GM18498 (cell line): ENCODE measurements at regions not wholly inside any gene's neighbourhood (a gene's known extent, or its start where the extent isn't known, plus 50 kb on each side); places are given as distances from the start of the nearest gene placed in this dataset.

Experiments
- ATAC-seq: cut with Tn5 transposase; IDR thresholded peaks from one replicate; pipeline ENCODE4 v1.9.1; 2021; ENCODE audit warnings: mild to moderate bottlenecking, moderate library complexity; ENCODE audit not compliant: unreplicated experiment

DNA sequence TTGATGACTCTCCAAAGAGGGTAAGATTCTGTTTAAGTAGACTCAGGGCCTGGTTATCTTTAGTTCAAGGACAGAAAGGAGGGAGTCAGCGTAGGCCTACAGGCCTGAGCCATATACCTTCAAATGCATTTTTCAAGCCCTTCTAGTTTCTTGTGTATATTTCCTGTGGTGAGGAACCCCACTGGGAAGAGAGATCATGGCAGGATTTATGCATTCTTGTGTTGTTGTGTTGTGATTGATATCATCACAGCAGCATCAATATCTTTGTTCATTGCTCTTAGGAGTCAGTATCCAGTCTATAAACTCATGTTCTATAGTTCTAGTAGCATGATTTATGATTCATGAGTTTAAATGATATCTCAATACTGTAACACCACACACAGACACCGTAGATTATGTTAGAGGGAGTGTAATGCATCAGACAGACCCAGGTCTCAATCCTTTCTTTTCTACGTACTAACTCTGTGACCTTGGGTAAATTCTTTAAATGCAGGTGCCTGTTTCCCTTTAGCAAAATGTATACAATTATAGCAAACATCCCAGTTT lies 427.5 kb downstream of the PDCD6IP start:
- ATAC-seq: no peak

- no peak for ATAC-seq
Observed at GRCh38 chr3:34229876-34230275, 431.4 kb downstream of the PDCD6IP start.

- no peak for ATAC-seq
Observed at GRCh38 chr3:34235096-34235495, 436.7 kb downstream of the PDCD6IP start.

DNA sequence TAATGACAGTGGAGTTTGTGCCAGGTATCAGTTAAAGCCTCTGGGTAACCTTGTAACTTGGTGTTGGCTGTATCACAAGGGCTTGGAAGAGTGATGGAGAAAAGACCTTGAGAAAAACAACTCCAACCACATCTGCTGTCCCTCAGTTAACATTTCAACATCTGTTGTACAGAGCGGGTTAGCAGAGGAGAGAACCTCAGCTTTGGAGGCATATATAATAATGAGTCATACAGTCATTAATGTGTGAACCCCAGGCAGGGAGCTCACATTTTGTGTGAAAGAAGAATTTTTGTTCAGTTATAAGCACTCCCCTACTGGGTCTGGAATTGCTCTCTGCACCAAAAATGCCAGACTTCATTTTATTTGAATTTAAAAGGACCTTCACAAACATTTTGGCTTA lies 439.5 kb downstream of the PDCD6IP start:
- ATAC-seq: no peak

DNA sequence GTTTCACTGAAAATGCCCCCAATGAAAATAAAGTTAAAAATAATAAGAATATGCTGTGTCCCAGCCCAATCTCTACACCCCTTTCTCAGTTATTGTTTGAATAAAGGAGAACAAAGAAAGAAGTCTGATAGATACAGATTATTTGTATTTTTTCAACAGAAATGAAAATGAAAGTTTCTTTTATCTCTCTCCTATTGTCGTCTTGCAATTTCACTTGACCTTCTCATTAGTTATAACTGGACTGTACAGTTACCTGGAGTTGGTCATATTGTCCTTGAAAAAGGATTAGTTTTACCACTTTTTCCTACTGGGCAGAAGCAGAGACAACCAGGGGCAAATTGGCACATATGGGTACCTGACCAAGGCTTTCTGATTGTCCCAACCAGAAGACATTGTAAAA lies 440.0 kb downstream of the PDCD6IP start:
- ATAC-seq: peak; percentile 59

DNA sequence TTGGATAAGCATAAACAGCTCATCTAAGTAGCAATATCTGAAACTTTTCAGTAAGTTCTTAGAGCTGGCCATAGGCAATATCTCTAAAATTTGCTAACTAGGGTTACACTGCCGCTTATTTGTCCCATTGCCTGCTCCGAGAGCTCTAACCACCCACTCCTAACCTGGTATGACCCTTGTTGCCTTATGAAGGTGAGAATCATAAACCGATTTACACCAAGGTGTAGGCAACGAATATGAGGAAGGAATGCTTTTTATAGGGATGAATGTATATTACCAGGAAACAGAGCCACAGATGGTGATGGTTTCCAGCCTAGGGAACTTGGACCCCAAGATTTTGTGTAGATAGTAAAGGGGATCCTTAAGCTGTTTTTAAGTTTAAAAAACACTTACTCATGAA lies 440.9 kb downstream of the PDCD6IP start:
- ATAC-seq: no peak

DNA sequence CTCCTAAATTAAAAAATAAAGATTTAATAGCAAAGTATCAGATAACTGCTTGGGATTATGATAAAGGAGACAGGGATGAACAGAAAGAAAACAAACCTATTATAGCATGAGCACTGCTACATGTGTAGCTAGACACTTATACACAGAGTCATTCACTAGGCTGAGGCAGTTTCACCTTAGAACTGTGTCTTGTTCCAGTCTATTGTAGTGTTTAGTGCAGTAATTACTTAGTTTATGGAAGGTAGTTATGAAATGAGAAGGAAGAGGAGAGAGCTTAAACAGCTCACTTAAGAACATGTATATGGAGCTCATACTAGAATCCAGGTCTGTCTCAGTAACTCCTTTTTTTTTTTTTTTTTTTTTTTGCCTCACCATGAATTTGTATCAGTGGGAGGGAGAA lies 441.4 kb downstream of the PDCD6IP start:
- ATAC-seq: no peak

DNA sequence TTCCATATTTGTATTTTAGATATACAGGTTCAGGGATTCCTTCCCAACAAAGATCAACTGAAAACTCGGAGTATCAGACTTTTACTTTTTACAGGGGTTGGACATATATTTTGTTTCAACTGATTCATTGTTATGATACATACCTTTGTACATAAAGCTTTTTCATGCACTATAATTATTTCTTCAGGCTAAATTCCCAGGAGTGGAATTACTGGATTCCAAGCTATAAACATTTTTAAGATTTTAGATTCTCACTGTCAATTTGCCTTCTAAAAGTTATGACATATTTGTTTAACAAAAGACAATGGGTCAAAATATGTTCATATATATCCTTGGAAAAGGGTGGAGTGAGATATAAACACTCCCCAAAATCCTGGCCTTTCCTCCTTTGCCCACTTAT lies 449.0 kb downstream of the PDCD6IP start:
- no peak for ATAC-seq

DNA sequence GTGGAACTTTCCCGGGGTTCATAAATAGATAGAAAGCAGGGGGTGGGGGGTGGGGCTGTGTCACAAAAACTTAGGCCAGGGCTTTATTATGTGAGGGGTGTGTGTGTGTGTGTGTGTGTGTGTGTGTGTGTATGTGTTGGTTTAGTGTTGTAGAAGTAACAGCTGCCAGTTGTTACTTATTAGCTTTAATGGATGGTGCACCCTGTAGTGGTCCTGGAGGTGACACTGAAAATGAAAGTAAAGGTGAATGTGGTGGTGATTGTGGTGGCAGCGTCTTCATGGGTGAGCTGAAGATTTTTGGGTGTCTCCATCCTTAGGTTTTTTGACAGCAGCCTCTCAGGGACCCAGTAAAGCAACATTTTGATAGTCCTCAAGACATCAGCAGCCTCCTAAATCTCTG lies 449.9 kb downstream of the PDCD6IP start:
- ATAC-seq: peak; percentile 98

GRCh38 chr3:34254285-34254684 lies 455.9 kb downstream of the PDCD6IP start:
- no peak for ATAC-seq

DNA sequence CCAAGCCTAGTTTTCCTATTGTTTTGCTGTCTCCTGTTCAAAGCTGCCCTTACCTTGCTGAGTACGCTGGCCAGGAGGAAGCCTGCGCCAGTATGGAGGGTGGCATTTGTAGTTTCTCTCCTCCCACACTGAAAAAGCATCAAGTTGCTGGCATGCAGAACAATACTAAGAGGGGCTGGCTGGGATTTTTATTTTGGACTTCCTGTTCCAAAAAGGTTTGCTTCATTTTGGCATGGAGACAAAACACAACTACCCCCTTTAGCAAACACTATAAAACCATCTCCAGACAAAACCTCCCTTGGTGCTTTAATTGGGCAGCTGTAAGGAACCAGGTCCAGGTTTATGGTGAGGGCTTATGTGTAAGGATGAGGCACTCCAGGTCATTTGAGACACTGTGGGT lies 457.6 kb downstream of the PDCD6IP start:
- ATAC-seq: no peak

DNA sequence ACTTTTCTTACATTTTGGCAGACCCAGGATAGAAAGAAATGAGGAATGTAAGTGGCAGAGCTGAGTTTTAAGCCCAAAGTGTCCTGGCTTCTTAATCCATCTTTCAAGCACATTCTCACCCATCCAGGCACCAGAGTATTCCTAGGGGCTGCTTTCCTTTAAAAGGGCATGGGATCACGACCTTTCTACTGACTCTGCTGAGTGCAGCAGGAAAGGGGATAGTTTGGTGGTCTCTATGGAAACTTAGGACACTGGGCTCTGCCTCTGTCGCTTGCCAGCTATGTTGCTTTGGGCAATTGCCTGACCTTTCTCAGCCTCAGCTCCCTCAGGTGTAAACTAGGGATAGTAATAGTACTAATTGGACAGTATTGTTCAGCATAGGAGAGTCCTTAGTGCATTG lies 458.4 kb downstream of the PDCD6IP start:
- no peak for ATAC-seq

- ATAC-seq: no peak
Observed at GRCh38 chr3:34258271-34258998, 460.0 kb downstream of the PDCD6IP start.

DNA sequence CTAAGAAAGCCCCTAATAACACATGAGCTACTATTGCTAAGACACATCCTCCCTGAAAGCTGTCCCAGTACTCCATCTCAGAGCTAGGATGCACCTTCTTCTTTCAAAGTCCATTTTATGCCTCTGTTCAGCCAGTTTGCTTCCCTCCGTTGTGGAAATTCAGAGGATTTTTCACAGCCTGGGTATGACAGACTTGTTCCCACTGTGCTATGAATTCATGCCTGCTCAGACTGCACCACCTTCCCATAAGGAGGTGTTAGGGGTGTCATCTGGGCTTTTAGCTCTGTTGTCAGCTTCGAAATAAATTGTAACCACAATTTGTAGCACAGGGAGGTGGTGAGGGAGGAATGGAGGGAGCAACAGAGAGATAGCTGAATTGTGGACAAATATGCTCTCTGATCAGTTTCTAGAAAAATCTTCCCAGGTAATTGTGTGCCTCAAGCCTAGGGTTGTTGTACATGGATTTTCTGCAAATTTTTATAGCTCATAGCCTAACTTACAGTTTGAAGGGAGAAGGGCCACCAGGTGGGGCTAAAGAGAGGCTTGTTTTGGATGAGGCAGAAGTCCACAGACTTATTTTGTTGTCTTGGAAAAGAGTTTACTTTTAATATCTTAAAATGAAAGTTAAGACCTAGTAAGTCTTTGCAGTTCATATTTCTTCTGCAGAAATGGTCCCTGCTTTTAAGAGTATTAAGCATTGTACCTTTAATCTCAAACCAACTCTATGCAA lies 462.0 kb downstream of the PDCD6IP start:
- peak; percentile 37 for ATAC-seq

- no peak for ATAC-seq
Observed at GRCh38 chr3:34261001-34261385, 462.6 kb downstream of the PDCD6IP start.

DNA sequence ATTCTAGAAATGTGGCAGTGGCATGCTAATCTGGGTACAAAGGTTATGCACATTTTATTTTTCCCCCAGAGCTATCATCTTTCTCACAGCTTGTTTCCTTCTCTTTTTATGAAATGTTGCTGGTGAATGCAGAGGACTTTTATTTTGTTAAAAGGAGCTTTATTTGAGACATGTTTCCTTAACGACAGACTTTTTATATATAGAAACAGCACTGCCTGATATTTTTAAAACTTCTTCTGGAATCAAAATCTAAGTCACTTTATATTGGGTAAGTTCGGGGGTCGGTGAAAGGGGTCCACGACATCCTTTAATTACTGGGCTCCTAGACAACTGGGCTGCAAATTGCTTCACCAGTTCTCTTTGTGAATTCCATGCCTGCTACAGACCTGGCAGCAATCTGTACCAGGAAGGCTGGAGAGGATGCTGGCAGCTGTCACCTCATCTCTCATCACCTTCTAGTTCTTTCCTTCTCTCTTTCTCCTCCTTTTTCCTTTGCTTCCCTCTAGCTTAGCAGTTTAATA lies 464.7 kb downstream of the PDCD6IP start:
- ATAC-seq: no peak

GRCh38 chr3:34264337-34265041 lies 466.1 kb downstream of the PDCD6IP start:
- ATAC-seq: no peak

DNA sequence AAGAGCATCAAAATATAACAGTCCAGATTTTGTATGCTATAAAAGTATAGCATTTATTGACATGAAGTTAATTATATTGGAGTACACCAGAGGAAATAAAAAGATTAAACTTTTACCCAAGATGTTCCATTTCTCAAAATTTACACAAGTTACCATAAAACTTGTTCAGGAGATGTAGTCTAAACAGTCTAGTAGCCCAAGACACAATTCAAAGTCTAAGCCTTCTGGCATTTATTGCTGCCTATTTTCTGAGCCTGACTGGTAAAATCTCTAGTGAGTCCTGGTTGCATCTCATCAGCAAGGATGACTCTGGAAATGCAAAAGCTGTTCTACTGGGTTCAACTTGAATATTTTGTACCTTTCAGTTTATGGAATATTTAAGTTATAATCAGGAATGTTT lies 468.7 kb downstream of the PDCD6IP start:
- no peak for ATAC-seq

DNA sequence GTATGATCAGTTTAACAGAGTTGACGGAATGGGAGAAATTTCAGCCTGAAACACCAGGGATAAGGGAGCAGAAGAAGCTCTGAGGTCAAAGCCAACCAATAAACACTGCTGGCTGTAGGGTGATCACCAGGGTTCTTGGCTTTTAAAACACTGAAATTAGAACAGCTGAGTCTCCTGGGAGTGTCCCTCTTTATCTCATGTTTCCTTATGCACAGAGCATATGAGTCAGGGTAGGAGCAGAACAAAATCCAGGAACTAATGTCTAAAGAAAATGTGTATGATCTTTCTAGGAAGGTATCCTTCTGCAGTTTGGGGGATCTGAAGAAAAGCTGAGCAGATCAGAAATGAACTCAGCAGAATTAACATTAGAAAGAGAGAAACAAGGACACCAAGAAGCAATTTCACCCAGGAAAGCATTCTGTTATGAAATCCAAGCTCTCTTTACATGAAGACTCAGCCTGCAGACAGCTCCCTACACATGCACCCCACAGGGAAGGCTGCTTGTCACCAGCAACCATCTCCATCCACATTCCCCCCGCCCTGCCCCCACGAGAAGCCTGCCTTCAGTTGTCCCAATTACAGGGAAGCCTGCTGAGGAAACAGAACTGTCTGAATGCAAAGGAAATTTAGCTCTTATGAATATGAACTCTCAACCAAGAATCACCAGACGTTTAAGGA lies 469.7 kb downstream of the PDCD6IP start:
- ATAC-seq: no peak

DNA sequence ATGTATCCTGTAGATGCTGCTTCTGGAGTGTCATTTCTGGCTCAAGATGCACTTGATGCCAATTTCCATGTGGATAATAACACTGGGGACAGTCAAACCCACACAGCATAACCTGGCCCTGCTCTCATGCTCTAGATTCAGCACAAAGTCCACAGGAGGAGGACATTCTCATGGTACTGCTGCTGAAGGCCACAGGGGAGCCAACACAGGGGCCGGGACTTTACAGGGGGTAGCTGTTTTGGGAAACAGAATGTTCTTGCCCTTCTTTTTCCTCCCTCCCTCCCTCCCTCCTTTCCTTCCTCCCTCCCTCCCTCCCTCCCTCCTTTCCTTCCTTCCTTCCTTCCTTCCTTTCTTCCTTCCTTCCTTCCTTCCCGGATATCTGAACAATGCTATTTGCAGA lies 477.4 kb downstream of the PDCD6IP start:
- no peak for ATAC-seq

GRCh38 chr3:34276342-34276741 lies 477.9 kb downstream of the PDCD6IP start:
- no peak for ATAC-seq
